PC-9 (cell line): ENCODE measurements at regions not wholly inside any gene's neighbourhood (a gene's known extent, or its start where the extent isn't known, plus 50 kb on each side); places are given as distances from the start of the nearest gene placed in this dataset.

ENCODE experiments used
- BruUV-seq: library from RNA; stranded (reverse); fragments of 400-500 nt; replicated peaks from 2 replicates; lab custom pipeline; 2021; lab: Mats Ljungman, UMichigan
- CTCF ChIA-PET: fragments of 300-600 bp; sonication (Branson Sonifier 250); formaldehyde crosslinking; loops from one replicate; lab custom pipeline; 2022; ENCODE audit warnings: antibody characterized with exemption; lab: Charles Lee
- POLR2A ChIA-PET: fragments of 300-600 bp; sonication (Branson Sonifier 250); formaldehyde crosslinking; loops from one replicate; lab custom pipeline; 2022; ENCODE audit warnings: antibody characterized with exemption; ENCODE audit not compliant: unreplicated experiment; lab: Charles Lee
- DNase-seq, 2 experiments: peaks; one replicate each; pipeline versions ENCODE4 v3.0.0 to v3.0.0-alpha.2; 2015 to 2022; ENCODE audit warnings: mixed read lengths in 1 of 2
- H2AFZ ChIP-seq: fragments of 200-600 bp; sonication (generic); 2 replicates; pipeline ENCODE4 v1.8.1; 2017; ENCODE audit warnings: antibody characterized with exemption
- H3F3A ChIP-seq: fragments of 200-600 bp; sonication (generic); 2 replicates; pipeline ENCODE4 v1.8.1; 2017; ENCODE audit warnings: antibody characterized with exemption, mild to moderate bottlenecking, low read depth; ENCODE audit not compliant: insufficient read depth
- H3K27ac ChIP-seq: fragments of 200-600 bp; sonication (generic); 2 replicates; pipeline ENCODE4 v1.6.1; 2016; ENCODE audit warnings: mixed run types
- H3K27me3 ChIP-seq: fragments of 200-600 bp; sonication (generic); 2 replicates; pipeline ENCODE4 v1.6.1; 2016; ENCODE audit warnings: low read depth, mixed run types; ENCODE audit not compliant: insufficient read depth
- H3K36me3 ChIP-seq: fragments of 200-600 bp; sonication (generic); 2 replicates; pipeline ENCODE4 v1.6.1; 2016; ENCODE audit warnings: low read depth, mixed run types
- H3K4me1 ChIP-seq: fragments of 200-600 bp; sonication (generic); replicated peaks from 2 replicates; pipeline ENCODE4 v1.6.1; 2016; ENCODE audit warnings: mixed run types; ENCODE audit not compliant: insufficient read depth
- H3K4me2 ChIP-seq: fragments of 200-600 bp; sonication (generic); 2 replicates; pipeline ENCODE4 v1.6.1; 2017; ENCODE audit warnings: mixed run types
- H3K4me3 ChIP-seq: fragments of 200-600 bp; sonication (generic); 2 replicates; pipeline ENCODE4 v1.6.1; 2016; ENCODE audit warnings: mixed run types
- H3K79me2 ChIP-seq: fragments of 200-600 bp; sonication (generic); 2 replicates; pipeline ENCODE4 v1.6.1; 2017; ENCODE audit warnings: low read depth, mixed run types
- H3K9me2 ChIP-seq: fragments of 200-600 bp; sonication (generic); 2 replicates; pipeline ENCODE4 v1.8.1; 2017; ENCODE audit warnings: mild to moderate bottlenecking; ENCODE audit not compliant: insufficient read depth
- H3K9me3 ChIP-seq: fragments of 200-600 bp; sonication (generic); 2 replicates; pipeline ENCODE4 v1.8.1; 2016; ENCODE audit warnings: low read depth; ENCODE audit not compliant: insufficient read depth
- H4K20me1 ChIP-seq: fragments of 200-600 bp; sonication (generic); 2 replicates; pipeline ENCODE4 v1.8.1; 2017; ENCODE audit not compliant: insufficient read depth
- EZH2 ChIP-seq: fragments of 200-600 bp; sonication (generic); IDR thresholded peaks from 2 replicates; pipeline ENCODE4 v1.8.0; 2017; ENCODE audit warnings: antibody characterized with exemption, low read depth
- intact Hi-C: fragments of 100-400 bp; cut with micrococcal nuclease; formaldehyde crosslinking; loops from one replicate; pipeline ENCODE4 v1.10.0; 2022; ENCODE audit not compliant: unreplicated experiment
- TF ChIP-seq, protein P1 (sequence below): fragments of 200-600 bp; sonication (generic); conservative IDR thresholded peaks from 2 replicates; pipeline ENCODE4 v1.6.1; 2017; ENCODE audit warnings: mixed run types, antibody characterized with exemption, mild to moderate bottlenecking, moderate library complexity

DNA sequence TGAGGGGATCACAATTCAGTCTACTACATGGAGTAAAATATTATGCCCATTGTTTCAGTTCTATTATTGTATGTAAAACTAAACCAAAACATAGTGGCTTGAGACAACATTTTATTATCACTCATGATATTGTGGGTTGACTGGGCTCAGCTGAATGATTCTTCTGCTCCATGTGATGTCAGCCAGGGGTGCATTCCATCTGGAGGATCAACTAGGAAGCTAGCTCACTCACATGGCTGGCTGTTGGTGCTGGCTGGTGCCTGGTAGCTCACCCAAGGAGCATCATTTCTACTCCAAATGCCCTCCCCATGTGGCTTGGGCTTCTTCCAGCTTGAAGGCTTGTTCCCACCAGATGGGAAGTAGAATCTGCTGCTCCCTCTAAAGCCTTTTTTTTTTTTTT lies 51.8 kb upstream of the CLRN1 start:
- H3K36me3 ChIP-seq = no peaks in the 10 kb centered on the region
- H2AFZ ChIP-seq = no peak overlapping the region
- H3F3A ChIP-seq = no peaks in the 10 kb centered on the region
- H3K27ac ChIP-seq = no peak overlapping the region
- TF ChIP-seq, protein P1, sequence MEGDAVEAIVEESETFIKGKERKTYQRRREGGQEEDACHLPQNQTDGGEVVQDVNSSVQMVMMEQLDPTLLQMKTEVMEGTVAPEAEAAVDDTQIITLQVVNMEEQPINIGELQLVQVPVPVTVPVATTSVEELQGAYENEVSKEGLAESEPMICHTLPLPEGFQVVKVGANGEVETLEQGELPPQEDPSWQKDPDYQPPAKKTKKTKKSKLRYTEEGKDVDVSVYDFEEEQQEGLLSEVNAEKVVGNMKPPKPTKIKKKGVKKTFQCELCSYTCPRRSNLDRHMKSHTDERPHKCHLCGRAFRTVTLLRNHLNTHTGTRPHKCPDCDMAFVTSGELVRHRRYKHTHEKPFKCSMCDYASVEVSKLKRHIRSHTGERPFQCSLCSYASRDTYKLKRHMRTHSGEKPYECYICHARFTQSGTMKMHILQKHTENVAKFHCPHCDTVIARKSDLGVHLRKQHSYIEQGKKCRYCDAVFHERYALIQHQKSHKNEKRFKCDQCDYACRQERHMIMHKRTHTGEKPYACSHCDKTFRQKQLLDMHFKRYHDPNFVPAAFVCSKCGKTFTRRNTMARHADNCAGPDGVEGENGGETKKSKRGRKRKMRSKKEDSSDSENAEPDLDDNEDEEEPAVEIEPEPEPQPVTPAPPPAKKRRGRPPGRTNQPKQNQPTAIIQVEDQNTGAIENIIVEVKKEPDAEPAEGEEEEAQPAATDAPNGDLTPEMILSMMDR = no peak
- no peak for TF ChIP-seq EZH2
- H3K27me3 ChIP-seq = no peaks in the 10 kb centered on the region
- H3K4me3 ChIP-seq = no peak overlapping the region
- ChIA-PET POLR2A (no interaction called here), CTCF (no interaction called here)
- no peaks in the 10 kb centered on the region for H3K9me3 ChIP-seq
- no peaks in the 10 kb centered on the region for H3K79me2 ChIP-seq
- no peaks in the 10 kb centered on the region for H3K9me2 ChIP-seq
- H3K4me2 ChIP-seq = no peak overlapping the region
- BruUV-seq = no TSS peak
- H4K20me1 ChIP-seq = no peaks in the 10 kb centered on the region
- intact Hi-C loops = no loop called here
- H3K4me1 ChIP-seq = no peaks in the 10 kb centered on the region
- DNase-seq = peak in 1 of 2 experiments; percentile 10

DNA sequence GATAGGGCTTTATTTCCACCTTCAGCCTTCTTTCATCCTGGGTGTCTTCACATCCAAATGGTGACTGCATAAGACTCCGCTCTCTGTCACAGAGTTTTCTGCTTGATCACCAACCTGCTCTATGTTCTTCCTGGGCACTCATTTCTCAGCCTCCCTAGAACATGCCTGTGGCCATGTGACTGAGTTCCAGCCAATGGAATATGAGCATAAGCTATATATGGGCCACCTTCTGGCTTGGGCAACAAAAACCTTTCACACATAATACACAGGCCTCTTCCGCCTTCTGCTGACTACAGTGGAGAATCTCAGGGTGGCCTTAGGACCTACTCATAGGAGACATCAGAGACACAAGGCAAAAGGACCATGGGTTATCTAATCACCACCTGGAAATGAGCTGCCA lies 51.2 kb upstream of the MED12L start:
- no peak for TF ChIP-seq EZH2
- TF ChIP-seq, protein P1 = no peak
- no peaks in the 10 kb centered on the region for H3K36me3 ChIP-seq
- H3F3A ChIP-seq = no peaks in the 10 kb centered on the region
- no peaks in the 10 kb centered on the region for H3K9me2 ChIP-seq
- intact Hi-C loops = no loop called here
- no TSS peak for BruUV-seq
- H2AFZ ChIP-seq = no peak overlapping the region
- H3K27me3 ChIP-seq = no peaks in the 10 kb centered on the region
- no peaks in the 10 kb centered on the region for H4K20me1 ChIP-seq
- no peak overlapping the region for H3K4me3 ChIP-seq
- peaks cover 10% of the 10 kb centered on the region; the same call in 1 of the 2 replicates for H3K4me1 ChIP-seq
- H3K79me2 ChIP-seq = no peaks in the 10 kb centered on the region
- ChIA-PET POLR2A (no interaction called here), CTCF (no interaction called here)
- no peaks in the 10 kb centered on the region for H3K9me3 ChIP-seq
- DNase-seq = peak in 1 of 2 experiments; percentile 3
- no peak overlapping the region for H3K27ac ChIP-seq
- H3K4me2 ChIP-seq = no peak overlapping the region

DNA sequence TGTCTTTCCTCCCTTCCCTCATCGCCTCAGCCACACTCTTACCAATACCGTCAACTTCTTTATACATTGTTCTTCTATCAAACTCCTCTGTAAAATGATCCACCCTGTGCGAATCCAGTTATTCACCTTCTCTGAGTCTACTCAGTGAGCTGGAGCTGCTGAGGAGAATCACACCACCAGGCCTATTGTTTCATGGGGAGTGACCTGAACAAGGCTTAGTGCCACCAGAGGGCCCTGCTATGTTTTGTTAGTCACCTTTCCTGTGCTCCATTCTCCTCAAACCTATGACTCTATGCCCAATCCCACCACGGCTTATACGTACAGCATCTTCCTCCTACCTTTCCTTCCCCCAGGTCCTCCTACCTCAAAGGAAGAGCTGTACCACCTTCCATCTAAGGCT lies 50.4 kb upstream of the MED12L start:
- Histone ChIP-seq H3F3A (no peaks in the 10 kb centered on the region), H3K4me1 (peaks cover 10% of the 10 kb centered on the region; the same call in 1 of the 2 replicates), H3K9me3 (no peaks in the 10 kb centered on the region), H3K36me3 (no peaks in the 10 kb centered on the region), H3K9me2 (no peaks in the 10 kb centered on the region), H3K27me3 (no peaks in the 10 kb centered on the region), H4K20me1 (no peaks in the 10 kb centered on the region), H3K27ac (no peak overlapping the region), H3K4me2 (no peak overlapping the region), H2AFZ (no peak overlapping the region), H3K79me2 (no peaks in the 10 kb centered on the region), H3K4me3 (no peak overlapping the region)
- TF ChIP-seq, protein P1 = no peak
- no peak for TF ChIP-seq EZH2
- ChIA-PET POLR2A (no interaction called here), CTCF (no interaction called here)
- DNase-seq = peak in 1 of 2 experiments; percentile 34
- intact Hi-C loops = no loop called here
- no TSS peak for BruUV-seq
